ENCODE measurements at regions not wholly inside any gene's neighbourhood (a gene's known extent, or its start where the extent isn't known, plus 50 kb on each side); places are given as distances from the start of the nearest gene placed in this dataset.

DNA sequence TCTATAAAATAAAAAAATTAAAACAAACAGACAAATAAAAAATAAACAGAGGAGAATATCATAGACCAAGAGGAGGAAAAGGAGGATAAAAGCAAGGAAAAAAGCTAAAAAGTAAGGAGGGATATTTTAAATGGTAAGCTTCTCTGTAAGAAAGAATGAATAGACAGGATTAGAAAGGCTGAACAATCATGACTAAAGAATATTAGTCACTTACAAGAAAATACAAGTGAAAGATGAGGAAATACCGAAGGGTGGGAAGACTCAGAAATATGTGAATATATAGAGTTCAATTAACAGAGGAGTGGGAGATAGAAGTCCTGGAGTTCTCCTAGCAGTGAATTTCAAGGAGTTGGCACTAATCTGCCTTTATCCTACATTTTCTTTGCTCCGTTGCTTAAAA lies 162.6 kb downstream of the RTL3 start:
- DNase-seq = no peak
- intact Hi-C loops (cut with DNase I) = no loop called here

DNA sequence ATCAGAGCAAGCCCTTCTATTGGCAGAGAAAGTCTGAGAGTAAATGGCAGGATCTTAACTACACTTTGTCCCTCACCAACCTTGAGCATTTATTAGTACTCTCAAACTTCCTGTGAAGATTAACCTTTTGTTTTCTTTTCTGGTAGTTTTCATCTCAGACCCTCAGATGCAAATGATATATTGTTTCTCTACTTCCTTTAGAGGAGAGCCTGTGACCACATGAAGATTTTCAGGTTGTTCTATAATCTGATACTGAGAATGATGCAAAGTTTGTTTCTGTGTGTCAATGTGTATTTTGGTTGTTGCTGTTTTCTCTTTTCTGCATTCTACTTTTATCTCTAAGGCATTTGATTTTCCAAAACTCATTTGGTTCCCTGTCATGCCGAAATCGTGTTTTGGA lies 165.8 kb upstream of the CYSLTR1 start:
- no peak for DNase-seq
- intact Hi-C loops (cut with DNase I) = no loop called here

DNA sequence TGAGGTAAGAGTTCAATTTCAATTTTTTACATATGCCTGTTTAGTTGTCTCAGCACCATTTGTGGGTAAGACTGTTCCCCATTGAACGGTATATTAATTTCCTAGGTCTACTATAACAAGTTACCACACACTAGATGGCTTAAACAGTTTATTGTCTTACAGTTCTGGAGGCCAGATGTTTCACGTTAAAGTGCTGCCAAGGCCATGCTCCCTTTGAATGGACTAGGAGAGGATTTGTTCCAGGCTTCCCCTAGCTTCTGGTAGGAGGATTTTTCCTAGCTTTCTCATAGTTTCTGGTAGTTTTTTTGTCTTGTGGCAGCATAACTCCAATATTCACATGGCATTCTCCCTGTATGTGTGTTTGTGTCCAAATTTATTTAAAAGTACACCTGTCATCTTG lies 149.3 kb upstream of the CYSLTR1 start:
- intact Hi-C loops (cut with DNase I) = no loop called here

DNA sequence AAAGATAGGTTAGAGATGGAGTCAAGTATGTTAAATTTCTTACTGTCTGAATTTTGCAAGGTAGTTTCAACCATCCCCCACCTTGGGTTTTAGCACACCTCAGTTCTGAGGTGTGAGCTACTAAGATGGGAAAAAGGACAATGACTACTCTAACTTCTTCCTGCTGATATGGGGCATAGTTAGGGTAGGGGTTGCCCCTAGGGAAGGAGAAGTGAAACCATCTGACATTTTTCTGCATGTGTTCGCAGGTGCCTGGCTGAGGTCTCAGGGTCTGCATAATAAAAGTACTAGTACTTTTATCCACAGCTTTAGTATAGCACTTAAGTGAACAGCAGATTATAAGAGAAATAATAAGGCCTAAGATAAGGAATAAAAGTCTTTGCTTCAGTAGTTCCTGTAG lies 129.5 kb upstream of the CYSLTR1 start:
- intact Hi-C loops (cut with DNase I) = no loop called here
- no peak for DNase-seq

More for the DNA sequence above, 149.3 kb upstream of the CYSLTR1 start:
- DNase-seq = no peak

- no peak for DNase-seq
- intact Hi-C loops (cut with DNase I) = no loop called here
These were observed 128.5 kb upstream of the CYSLTR1 start for GRCh38 chrX:78455901-78456300.

DNA sequence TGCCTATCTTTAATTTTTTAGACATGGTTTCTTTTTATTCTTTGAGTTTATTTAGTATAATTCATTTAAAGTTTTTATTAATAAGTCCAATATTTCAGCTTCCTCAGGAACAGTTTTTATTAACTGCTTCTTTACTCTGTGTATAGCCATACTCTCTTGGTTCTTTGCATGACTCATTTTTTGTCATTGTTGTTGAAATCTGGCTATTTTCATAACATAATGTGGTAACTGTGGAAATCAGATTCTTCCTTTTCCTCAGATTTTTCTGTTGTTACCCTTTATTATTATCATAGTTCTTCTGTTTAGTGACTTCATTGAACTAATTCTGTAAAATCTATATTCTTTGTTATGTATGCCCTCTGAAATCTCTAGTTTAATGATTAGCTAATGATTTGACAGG lies 124.9 kb upstream of the CYSLTR1 start:
- intact Hi-C loops (cut with DNase I) = no loop called here
- no peak for DNase-seq

DNA sequence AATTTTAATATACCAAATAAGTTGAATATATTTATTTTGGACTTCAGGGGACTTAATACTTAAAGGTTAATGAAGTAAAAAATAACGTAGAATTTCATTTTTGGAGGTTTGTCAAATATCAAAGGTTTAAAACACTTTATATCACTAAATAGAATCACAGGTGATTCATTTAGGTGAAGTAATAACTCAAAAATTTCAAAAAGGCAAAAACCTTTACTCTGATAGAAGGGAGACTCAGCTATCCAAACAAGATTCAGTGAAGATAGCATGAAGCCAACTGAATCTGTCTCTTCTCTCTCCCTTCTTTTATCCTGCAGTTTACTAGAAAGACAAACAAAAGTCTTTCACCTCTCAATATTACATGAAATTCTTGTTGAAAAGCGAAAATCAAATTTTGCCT lies 110.2 kb upstream of the CYSLTR1 start:
- DNase-seq = no peak

GRCh38 chrX:78429172-78429571 lies 101.8 kb upstream of the CYSLTR1 start:
- intact Hi-C loops (cut with DNase I) = no loop called here
- DNase-seq = no peak

More for the DNA sequence above, 110.2 kb upstream of the CYSLTR1 start:
- intact Hi-C loops (cut with DNase I) = no loop called here

DNA sequence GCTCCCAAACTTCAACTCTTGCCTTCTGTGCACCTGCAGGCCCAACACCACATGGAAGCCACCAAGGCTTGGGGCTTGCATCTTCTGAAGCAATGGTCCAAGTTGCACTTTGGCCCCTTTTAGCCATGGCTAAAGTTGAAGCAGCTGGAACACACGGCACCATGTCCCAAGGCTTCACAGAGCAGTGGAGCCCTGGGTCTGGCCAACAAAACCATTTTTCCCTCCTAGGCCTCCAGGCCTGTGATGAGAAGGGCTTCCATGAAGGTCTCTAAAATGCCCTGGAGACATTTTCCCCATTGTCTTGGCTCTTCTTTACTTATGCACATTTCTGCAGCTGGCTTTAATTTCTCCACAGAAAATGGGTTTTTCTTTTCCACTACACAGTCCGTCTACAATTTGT lies 61.3 kb upstream of the CYSLTR1 start:
- no peak for DNase-seq
- intact Hi-C loops (cut with DNase I) = no loop called here

DNA sequence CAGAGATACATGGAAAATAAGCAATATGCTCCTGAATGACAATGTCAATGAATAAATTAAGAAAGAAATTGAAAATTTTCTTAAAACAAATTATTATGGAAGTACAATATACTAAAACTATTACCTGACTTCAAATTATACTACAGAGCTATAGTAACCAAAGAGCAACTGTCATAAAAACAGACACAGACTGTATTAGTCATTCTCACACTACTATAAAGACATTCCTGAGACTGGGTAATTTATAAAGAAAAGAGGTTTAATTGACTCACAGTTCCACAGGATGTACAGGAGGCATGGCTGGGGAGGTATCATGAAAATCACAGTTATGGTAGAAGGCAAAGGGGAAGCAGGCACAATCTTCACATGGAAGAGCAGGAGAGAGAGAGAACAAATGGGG lies 60.0 kb upstream of the CYSLTR1 start:
- intact Hi-C loops (cut with DNase I) = no loop called here
- DNase-seq = no peak

- intact Hi-C loops (cut with DNase I) = no loop called here
- DNase-seq = no peak
These were observed 57.1 kb upstream of the CYSLTR1 start for GRCh38 chrX:78384486-78384885.

GRCh38 chrX:78383594-78383993 lies 56.2 kb upstream of the CYSLTR1 start:
- DNase-seq = no peak
- intact Hi-C loops (cut with DNase I) = no loop called here

DNA sequence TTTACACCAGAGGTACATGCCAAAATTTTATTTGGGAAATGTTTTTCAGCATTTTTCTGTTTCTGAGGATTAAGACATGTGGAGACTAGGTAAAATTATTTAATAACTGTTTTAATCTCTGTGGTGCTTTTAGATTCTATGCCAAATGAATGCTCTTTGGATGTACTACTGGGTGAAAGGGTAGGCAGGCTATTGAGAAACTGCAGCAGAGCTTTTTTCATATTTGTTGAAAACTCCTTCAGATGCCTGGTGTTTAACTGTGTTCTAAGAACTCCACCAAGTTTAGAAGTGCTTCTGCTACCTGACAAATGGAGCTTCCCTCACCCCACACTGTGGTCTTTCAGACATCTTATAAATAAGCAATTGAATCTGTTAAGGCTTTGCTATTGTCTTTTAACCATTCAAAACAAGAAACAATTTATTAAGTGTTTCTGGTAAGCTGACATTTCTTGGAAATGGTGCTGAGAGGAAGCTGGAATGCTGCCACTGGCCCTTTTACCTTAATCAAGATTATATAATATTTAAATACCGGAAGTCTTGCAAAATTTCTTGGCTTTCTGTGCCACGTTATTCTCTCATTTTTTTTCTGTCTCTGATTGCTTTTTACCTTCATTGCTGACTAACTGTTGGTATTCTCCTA lies 51.2 kb upstream of the CYSLTR1 start:
- no peak for DNase-seq
- intact Hi-C loops (cut with DNase I) = no loop called here

All from posterior cingulate gyrus (tissue), 11 donors.